SK-N-SH treated with all-trans-retinoic acid at 6 μM for 48 hours (cell line): ENCODE measurements at regions not wholly inside any gene's neighbourhood (a gene's known extent, or its start where the extent isn't known, plus 50 kb on each side); places are given as distances from the start of the nearest gene placed in this dataset.
"Not testable (repeated sequence)": the region's sequence is repeated elsewhere in the genome, so short reads cannot be mapped to it uniquely, and the experiment has no call there.

ENCODE experiments used
- ATAC-seq: fragments of 200-7000 bp; cut with Tn5 transposase; 3 replicates; pipeline ENCODE4 v1.9.1; 2020; ENCODE audit warnings: mild to moderate bottlenecking, moderate library complexity
- CREB5 ChIP-seq: fragments of 250-450 bp; sonication (Bioruptor Pico); IDR thresholded peaks from 2 replicates; pipeline ENCODE4 v1.5.1; 2020; ENCODE audit warnings: low read depth, mild to moderate bottlenecking, moderate library complexity
- GLIS3 ChIP-seq: fragments of 250-450 bp; sonication (Bioruptor Pico); IDR thresholded peaks from 2 replicates; pipeline ENCODE4 v1.5.0; 2020; ENCODE audit warnings: mild to moderate bottlenecking, moderate library complexity
- PPARA ChIP-seq: fragments of 250-450 bp; sonication (Bioruptor Pico); IDR thresholded peaks from 2 replicates; pipeline ENCODE4 v1.5.0; 2020; ENCODE audit warnings: mild to moderate bottlenecking, borderline replicate concordance
- SNAI2 ChIP-seq: fragments of 250-450 bp; sonication (Bioruptor Pico); IDR thresholded peaks from 2 replicates; pipeline ENCODE4 v1.5.0; 2020; ENCODE audit warnings: mild to moderate bottlenecking, moderate library complexity
- ZFP3 ChIP-seq: fragments of 250-450 bp; sonication (Bioruptor Pico); IDR thresholded peaks from 2 replicates; pipeline ENCODE4 v1.5.0; 2020; ENCODE audit warnings: mild to moderate bottlenecking, moderate library complexity
- ZFP30 ChIP-seq: fragments of 450-650 bp; formaldehyde crosslinking; IDR thresholded peaks from 2 replicates; pipeline ENCODE4 v1.5.0; 2022; ENCODE audit warnings: mild to moderate bottlenecking, moderate library complexity
- ZNF565 ChIP-seq: fragments of 450-650 bp; formaldehyde crosslinking; conservative IDR thresholded peaks from 2 replicates; pipeline ENCODE4 v1.5.0; 2020; ENCODE audit warnings: low read depth, mild to moderate bottlenecking, moderate library complexity
- ZNF8 ChIP-seq: fragments of 450-650 bp; formaldehyde crosslinking; IDR thresholded peaks from 2 replicates; pipeline ENCODE4 v1.5.0; 2020; ENCODE audit warnings: mild to moderate bottlenecking, moderate library complexity
- TF ChIP-seq, protein P1 (sequence below): fragments of 250-450 bp; sonication (Bioruptor Pico); IDR thresholded peaks from 2 replicates; pipeline ENCODE4 v1.5.0; 2020; ENCODE audit warnings: mild to moderate bottlenecking, moderate library complexity

DNA sequence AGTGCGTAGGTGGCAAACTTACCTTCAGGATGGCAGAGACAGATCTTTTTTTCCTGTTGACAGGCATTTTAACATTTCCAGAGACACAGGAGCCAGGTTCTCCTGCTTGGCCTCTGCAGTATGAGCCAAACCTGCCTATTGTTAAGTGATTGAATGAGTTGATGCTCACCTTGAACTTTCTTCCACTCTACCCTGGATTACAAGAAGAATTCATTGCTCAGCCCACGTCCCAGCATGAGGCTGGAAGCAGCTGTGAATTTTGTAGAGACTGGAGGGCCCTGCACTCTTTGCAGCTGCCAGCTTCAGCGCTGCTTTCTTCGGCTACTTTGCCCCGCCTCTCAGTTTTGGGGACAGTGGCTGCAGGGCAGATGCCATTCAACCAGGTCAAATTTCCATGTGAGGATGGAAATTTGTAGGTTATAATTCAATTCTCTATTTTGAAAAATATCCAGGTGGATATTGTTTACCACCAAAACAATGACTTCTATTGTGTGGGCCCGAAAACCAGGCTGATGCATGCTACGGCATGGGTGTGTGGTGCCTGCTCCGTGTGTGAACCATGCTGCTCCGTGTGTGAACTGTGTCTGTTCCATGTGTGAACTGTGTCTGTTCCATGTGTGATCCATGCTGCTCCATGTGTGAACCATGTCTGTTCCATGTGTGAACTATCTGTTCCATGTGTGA lies 75.2 kb upstream of the METTL9 start (continued):
- TF ChIP-seq, protein P1, sequence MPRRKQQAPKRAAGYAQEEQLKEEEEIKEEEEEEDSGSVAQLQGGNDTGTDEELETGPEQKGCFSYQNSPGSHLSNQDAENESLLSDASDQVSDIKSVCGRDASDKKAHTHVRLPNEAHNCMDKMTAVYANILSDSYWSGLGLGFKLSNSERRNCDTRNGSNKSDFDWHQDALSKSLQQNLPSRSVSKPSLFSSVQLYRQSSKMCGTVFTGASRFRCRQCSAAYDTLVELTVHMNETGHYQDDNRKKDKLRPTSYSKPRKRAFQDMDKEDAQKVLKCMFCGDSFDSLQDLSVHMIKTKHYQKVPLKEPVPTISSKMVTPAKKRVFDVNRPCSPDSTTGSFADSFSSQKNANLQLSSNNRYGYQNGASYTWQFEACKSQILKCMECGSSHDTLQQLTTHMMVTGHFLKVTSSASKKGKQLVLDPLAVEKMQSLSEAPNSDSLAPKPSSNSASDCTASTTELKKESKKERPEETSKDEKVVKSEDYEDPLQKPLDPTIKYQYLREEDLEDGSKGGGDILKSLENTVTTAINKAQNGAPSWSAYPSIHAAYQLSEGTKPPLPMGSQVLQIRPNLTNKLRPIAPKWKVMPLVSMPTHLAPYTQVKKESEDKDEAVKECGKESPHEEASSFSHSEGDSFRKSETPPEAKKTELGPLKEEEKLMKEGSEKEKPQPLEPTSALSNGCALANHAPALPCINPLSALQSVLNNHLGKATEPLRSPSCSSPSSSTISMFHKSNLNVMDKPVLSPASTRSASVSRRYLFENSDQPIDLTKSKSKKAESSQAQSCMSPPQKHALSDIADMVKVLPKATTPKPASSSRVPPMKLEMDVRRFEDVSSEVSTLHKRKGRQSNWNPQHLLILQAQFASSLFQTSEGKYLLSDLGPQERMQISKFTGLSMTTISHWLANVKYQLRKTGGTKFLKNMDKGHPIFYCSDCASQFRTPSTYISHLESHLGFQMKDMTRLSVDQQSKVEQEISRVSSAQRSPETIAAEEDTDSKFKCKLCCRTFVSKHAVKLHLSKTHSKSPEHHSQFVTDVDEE (CRISPR knock-in tag) = no peak
- TF ChIP-seq CREB5 = no peak
- TF ChIP-seq ZNF565 = no peak
- TF ChIP-seq GLIS3 (CRISPR knock-in tag) = no peak
- TF ChIP-seq PPARA = no peak
- no peak for TF ChIP-seq ZFP3
- no peak for TF ChIP-seq ZFP30 (CRISPR knock-in tag)
- no peak for TF ChIP-seq SNAI2 (CRISPR knock-in tag)

GRCh38 chr16:21524752-21525028 lies 74.7 kb upstream of the METTL9 start:
- ATAC-seq = not testable (repeated sequence)

DNA sequence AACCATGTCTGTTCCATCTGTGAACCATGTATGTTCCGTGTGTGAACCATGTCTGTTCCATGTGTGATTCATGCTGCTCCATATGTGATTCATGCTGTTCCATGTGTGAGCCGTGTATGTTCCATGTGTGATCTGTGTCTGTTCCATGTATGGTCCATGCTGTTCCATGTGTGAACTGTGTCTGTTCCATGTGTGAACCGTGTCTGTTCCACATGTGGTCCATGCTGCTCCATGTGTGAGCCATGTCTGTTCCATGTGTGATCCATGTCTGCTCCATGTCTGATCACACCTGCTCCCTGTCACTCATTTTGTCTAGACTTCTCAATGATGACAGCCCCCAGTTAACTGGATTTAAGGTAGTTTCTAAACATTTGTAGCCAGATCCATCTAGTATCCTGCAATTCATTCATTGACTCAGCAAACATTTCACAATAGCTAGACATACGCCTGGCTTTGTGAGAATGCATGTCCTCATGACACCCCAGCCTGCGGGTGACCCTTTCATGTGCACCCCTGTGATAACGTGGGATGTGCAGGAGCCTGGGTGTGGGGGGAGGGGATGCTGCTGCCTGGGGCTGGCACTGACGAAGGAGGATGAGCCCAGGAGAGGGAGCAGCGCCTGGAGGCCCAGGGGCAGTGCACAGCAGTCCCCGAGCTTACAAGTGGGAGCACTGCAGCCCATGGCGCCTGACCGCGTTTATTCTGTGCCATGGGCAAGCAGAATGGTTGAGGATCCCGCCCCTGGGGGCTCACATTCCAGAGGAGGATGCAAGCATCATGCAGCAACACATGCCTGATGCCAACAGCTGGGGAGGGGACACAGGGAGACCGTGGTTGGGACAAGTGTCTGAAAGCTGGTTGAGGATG lies 74.1 kb upstream of the METTL9 start:
- TF ChIP-seq ZFP3 = peak; percentile 75; the same call in 1 of the 2 replicates
- not testable (repeated sequence) for ATAC-seq

DNA sequence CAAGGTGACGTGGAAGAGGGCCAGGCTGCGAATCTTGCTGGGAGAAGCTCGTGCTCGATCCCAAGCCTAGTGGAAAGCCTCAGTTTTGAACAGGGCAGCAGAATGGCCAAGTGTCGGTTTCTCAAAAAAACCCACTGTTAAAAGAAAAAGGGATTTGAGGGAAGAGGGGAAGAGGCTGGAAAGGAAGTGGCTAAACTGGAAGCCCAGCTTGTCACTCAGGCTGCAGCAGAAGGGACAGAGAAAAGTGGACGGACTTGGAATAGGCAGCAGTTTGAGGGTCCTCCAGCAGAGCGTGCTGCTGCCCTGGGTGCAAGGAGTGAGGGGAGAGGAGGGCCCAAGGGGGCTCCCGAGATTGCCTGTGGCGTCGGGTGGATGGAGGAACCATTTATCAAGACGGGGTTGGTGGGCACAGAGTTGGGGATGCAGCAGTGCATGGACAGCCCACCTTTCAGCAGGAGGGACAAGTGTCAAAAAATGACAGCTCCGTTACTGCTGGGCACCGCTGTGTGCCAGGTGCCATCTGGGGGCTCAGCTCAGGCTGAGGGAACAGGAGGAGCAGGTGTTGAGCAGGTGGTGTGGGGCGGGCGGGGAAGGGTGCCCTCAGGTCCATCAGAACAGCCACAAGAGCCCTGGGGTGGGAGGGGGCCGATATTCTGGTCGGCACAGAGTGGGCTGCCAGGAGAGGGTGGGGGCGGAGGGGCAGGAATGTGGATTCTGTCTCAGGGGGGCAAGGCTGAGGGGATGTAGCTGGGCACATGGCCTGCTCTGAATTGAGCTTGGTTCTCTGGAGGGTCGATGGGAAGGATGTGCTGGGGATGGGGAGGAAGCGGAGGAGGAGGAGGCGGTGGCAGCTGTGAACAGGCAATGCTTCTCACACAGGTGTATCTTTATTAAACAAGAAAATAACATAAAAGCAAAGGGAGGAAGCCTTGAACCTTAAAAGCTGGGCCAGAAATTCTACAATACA lies 73.1 kb upstream of the METTL9 start:
- not testable (repeated sequence) for ATAC-seq

DNA sequence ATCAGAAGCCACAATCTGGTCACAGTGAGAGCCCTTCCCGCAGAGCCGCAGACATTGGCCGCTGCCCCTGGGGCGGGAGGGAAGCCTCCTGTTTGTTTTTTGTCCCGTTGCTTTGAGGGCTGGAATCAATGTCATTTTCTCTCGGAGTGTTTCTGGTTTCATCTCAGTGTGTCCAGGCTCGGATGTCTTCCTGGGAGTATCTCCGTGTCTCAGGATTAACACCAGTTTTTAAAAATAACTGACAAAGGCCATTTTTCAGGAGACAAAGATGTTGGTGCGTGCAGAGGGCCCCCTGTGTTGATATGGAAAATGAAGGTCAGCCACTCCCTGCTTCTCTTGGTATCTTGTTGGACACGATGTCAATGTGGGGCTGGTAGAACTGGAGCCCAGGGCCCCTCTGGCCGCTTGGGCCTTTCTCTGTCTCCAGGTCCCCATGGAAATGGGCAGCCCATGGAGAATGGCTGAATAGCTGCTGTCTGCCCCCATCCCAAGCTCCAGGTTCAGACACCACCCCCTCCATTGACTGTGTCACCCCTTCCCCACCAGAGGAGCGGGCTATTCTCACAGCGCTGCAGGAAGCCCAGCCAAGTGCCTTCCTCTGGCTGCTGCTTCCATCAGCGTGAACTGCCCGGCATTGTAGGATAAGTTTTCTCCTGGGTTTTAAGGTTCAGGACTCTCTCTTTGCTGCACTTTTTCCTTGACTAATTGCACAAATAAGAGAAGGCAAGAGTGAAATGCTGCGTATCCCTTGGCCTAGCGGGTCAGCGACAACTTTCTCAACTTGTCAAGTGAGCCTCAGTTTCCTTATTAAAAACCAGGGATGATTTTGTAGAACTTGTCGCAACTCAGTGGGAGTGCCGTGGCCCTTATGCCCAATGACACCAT lies 72.2 kb upstream of the METTL9 start:
- no peak for ATAC-seq
- TF ChIP-seq, protein P1 (CRISPR knock-in tag) = no peak
- no peak for TF ChIP-seq ZNF8 (CRISPR knock-in tag)

DNA sequence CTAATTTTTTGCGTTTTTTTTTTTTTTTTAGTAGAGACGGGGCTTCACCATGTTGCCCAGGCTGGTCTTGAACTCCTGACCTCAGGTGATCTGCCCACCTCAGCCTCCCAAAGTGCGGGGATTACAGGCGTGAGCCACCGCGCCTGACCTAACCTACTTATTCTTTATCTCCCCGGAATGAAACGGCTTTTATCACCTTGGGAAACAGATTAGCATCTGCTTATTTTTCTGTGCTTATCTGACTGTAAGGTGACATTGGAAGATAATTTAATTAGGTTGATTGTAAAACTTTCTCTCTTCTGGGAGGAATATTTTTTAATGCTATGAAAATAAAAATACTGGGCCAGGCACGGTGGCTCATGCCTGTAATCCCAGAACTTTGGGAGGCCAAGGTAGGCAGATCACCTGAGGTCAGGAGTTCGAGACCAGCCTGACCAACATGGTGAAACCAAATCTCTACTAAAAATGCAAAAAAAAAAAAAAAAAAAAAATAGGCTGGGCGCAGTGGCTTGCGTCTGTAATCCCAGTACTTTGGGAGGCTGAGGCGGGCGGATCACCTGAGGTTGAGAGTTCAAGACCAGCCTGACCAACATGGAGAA lies 70.2 kb upstream of the METTL9 start:
- not testable (repeated sequence) for ATAC-seq

DNA sequence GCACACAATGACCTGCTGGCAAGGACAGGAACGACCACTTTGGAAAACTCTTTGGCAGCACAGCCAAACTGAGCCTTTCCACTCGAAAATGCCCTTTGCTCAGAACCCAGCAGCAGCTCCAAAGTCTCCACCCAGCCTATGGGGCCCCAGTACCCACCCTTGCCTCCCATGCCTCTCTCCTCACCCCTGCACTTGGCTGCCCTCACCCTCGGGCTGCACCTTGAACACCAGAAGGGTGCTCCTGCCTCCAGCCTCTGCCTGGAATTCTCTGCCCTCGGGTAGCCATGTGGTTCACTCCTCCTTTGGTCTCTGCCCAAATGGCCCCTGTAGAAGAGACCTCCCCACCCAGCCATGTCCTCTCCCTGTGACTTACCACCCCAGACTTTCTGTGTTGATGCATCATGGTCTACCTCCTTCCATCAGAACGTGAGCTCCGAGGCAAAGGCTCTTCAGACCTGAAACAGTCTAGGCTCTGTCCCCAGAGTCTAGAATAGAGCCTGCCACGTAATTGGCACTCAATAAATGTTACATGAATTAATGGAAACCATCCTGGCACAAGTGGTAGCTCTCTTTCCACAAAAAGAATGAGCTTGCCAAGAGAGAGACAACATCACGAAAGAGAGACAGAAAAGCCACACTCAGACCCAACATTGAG lies 68.5 kb upstream of the METTL9 start:
- ATAC-seq = not testable (repeated sequence)

DNA sequence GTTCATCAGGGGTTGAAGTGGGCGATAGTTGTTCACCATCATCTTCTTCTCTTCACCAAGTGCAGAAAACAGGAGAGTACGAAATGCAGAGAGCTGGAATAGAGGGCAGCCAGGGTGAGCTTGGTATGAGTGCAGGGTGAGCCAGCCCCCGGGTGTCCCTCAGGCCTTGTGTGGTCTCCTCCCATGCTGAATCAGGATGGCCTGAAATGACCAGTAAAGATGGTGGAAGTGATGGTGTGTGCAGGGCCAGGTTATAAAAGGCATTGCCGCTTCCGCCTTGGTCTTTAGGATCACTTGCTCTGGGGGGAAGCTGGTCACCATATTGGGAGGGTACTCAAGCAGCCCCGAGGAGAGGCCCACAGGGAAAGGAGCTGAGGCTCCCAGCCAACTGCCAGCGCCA lies 66.4 kb upstream of the METTL9 start:
- not testable (repeated sequence) for ATAC-seq

DNA sequence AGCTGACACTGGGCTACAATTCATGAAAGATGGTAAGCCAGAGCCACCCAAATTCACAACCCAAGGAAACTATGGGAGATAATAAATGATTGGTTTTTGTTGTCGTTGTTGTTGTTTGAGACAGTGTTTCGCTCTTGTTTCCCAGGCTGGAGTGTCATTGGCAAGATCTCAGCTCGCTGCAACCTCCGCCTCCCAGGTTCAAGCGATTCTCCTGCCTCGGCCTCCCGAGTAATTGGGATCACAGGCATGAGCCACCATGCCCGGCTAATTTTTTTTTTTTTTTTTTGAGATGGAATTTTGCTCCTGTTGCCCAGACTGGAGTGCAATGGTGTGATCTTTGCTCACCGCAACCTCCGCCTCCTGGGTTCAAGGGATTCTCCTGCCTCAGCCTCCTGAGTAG lies 65.9 kb upstream of the METTL9 start:
- ATAC-seq = not testable (repeated sequence)

DNA sequence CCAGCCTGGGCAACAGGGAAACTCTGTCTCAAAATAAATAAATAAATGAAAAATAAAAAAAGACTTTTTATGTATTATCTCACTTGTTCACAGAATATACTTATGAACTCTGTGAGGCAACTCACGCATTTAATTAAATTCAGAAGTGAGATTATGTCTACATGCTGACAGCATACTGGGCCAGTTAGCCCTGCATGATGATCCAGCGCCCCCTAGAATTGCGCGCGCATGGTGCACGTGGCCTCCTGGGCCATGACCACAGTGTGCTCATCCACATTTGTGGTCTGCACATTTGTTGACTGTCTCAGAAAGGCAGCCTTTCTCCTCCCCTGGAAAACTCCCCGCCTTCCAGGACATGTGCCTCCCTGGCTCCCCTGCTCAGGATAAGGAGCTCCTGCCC lies 64.8 kb upstream of the METTL9 start:
- not testable (repeated sequence) for ATAC-seq

DNA sequence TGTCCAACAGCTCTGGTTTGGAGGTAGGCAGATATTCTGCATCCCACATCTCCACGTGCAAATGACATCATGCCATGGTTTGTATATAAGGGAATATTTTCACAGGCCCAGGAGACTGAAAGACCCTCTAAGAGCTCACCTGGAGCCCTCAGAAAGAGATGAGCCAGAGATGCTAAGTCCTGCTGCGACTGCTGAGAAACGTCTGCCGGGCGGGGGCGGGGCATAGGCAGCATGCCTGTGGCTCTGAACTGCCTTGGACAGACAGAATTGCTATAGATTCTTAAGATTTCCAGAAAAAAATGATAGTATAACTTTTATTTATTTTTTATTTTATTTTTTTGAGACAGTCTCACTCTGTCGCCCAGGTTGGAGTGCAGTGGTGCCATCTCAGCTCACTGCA lies 64.2 kb upstream of the METTL9 start:
- ATAC-seq = not testable (repeated sequence)

DNA sequence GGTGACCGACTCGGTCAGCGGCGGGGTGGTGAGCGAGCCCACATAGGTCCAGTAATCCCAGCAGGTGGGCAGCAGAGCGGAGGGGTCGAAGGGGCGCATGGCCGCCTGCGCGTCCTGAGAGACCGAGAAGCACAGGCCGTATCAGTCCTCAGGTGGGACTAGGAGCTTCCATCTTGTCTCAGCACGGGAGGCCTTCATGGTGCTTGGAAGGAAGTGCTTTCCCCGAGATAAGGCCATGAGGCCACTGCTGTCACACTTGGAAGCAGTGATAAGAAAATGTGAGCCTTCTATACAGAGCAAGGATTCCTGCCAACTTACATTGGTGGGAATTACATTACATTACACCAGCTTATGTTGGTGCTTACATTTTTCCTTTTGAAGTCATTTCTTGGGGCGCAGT lies 62.6 kb upstream of the METTL9 start:
- ATAC-seq = not testable (repeated sequence)
